ENCODE measurements at regions not wholly inside any gene's neighbourhood (a gene's known extent, or its start where the extent isn't known, plus 50 kb on each side); places are given as distances from the start of the nearest gene placed in this dataset.
"Not testable (repeated sequence)": the region's sequence is repeated elsewhere in the genome, so short reads cannot be mapped to it uniquely, and the experiment has no call there.

DNA sequence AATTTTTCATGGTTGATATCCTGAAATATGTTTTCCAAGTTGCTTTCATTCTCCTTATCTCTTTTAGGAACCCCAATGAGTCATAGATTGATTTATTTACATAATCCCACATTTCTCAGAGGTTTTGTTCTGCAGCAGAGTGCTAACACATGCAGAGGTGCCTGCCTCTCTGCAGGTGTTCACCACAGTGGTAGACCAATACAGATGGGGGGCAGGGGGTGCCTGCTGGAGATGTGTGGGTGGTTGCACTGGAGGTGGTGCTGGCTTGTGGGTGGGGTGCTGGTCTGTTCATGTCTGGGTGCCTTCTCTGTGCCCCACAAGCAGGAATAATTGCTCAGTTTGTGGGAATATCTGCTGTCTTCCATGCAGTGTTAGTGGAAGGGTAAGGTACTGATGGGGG lies 131.1 kb downstream of the JRKL start:
- no peak for DNase-seq

DNA sequence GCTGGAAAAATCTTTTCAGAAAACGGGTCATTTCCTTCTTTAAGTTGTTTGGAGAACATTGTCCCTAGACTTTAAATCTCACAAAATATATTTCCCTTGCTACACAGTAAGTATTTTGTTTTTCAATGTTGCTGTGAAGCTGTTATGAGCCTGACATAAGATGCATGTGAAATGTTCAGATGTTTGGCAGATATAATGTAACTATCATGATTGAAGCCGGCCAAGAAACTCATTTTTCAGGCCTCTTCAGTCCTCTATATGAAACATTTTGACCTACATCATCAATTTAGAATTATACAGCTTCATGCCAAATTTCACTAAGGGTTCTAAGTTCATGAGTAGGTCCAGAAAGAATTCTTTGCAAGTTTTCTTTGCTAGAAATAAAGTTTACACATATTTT lies 133.8 kb downstream of the JRKL start:
- DNase-seq, result no peak

GRCh38 chr11:96524475-96524874 lies 134.7 kb downstream of the JRKL start:
- no peak for DNase-seq

- DNase-seq, result no peak
These were observed 140.7 kb downstream of the JRKL start for GRCh38 chr11:96530473-96530872.

- no peak for DNase-seq
These were observed 148.3 kb downstream of the JRKL start for GRCh38 chr11:96538104-96538503.

GRCh38 chr11:96538622-96539021 lies 148.8 kb downstream of the JRKL start:
- no peak for DNase-seq

- DNase-seq, result no peak
These were observed 151.1 kb downstream of the JRKL start for GRCh38 chr11:96540875-96541274.

- DNase-seq, result no peak
These were observed 153.4 kb downstream of the JRKL start for GRCh38 chr11:96543177-96543576.

DNA sequence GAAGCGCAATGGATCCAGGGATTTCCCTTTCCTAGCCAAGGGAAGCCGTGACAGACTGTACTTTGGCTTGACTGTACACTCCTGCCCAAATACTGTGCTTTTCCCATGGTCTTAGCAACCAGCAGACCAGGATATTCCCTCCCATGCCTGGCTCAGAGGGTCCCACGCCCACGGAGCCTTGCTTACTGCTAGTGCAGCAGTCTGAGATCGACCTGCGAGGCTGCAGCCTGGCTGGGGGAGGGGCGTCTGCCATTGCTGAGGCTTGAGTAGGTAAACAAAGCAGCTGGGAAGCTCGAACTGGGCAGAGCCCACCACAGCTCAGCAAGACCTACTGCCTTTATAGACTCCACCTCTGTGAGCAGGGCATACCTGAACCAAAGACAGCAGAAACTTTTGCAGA lies 155.4 kb downstream of the JRKL start:
- not testable (repeated sequence) for DNase-seq

GRCh38 chr11:96551136-96551535 lies 161.3 kb downstream of the JRKL start:
- DNase-seq, result no peak

- DNase-seq, result no peak
These were observed 164.5 kb downstream of the JRKL start for GRCh38 chr11:96554236-96554820.

GRCh38 chr11:96555826-96556225 lies 166.0 kb downstream of the JRKL start:
- DNase-seq, result not testable (repeated sequence)

- not testable (repeated sequence) for DNase-seq
These were observed 170.9 kb downstream of the JRKL start for GRCh38 chr11:96560727-96561126.

DNA sequence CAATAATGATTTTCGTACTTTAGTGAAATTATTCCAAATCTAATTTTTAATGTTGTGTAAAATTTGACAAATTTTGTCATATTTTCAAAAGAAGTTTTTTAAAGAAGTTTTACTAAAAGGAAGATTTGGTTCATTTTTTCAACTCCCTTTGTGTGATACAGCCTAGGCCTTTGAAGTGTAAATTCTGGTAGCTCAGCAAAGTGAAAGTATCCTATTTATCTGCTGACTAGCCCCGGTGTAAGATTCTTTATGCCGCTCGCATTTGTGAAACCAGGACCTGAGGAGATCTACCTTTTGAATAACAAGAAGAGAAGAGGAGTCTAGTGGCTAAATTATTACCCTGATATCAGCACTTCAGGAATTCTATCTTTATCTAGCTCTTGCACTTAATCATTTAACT lies 177.4 kb downstream of the JRKL start:
- DNase-seq, result no peak

- DNase-seq, result no peak
These were observed 177.9 kb downstream of the JRKL start for GRCh38 chr11:96567667-96568066.

DNA sequence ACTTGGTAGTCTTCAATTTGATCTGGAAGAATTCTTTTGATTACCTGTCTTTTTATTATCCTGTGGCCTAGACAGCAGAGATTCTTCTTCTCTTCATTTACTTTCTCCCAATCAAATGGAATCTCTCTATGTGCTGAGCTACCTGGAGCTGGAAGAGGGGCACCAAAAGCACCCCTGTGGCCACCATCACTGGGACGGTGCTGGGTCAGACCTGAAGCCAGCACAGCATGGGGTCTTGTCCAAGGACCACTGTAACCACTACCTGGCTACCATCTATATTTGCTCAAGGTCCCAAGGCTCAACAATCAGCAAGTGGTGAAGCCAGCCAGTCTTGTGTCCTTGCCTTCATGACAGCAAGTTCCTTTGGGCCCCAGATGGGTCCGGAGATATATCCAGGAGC lies 186.6 kb downstream of the JRKL start:
- no peak for DNase-seq

GRCh38 chr11:96578379-96578778 lies 188.6 kb downstream of the JRKL start:
- DNase-seq, result no peak

DNA sequence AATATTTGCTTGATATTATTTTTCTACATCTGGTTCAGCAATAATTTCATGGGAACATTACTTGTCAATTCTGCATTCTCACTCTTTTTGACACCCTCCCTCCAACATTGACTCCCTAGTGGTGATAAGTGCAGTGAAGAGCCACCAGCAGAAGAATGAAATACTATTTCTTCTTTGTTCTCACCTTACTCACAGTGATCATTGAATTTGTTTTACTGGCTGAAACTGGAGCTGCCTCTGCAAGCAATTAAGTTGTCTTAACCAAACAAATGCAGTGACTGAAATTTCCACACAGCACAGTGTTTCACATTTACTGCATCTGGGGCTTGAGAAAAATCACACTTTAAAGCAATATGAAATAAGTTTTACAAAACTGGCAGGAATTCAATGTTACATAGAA lies 189.8 kb downstream of the JRKL start:
- no peak for DNase-seq

DNA sequence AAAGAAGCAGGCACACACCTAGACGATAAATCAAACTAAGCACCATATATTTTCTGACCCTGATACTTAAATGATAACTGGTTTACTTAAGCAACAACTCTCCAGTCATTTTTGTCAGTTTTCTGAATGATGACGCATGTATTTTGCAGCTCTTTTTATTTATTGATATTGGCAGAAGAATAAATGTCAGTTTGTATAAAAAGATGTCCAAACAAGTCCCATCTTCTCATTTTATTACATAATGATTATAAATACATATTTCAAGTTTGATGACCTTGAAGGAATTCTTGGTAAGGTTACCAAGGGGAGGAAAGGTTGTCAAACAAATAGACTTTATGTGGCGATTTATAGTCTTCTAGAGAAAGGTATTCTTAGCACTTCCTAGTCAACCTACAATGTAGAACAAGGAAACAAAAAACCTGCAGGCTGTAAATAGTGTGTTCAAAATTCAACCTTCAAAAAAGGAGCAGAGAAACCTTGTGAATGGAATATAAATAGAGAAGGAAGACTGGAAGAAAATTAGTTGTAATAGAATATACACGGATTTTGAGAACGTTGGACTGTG lies 190.7 kb downstream of the JRKL start:
- DNase-seq, result no peak

DNA sequence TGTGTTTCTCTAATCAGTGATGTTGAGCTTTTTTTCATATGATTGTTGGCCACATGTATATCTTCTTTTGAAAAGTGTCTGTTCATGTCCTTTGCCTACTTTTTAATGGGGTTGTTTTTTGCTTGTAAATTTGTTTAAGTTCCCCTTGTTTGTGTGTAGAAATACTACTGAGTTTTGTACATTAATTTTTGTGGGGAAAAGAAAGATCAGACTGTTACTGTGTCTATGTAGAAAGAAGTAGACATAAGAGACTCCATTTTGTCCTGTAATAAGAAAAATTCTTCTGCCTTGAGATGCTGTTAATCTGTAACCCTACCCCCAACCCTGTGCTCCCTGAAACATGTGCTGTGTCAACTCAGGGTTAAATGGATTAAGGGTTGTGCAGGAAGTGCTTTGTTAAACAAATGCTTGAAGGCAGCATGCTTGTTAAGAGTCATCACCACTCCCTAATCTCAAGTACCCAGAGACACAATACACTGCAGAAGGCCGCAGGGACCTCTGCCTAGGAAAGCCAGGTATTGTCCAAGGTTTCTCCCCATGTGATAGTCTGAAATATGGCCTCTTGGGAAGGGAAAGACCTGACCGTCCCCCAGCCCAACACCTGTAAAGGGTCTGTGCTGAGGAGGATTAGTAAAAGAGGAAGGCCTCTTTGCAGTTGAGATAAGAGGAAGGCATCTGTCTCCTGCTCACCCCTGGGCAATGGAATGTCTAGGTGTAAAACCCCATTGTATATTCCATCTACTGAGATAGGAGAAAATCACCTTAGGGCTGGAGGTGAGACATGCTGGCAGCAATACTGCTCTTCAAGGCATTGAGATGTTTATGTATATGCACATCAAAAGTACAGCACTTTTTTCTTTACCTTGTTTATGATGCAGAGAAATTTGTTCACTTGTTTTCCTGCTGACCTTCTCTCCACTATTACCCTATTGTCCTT lies 196.4 kb downstream of the JRKL start:
- not testable (repeated sequence) for DNase-seq

DNA sequence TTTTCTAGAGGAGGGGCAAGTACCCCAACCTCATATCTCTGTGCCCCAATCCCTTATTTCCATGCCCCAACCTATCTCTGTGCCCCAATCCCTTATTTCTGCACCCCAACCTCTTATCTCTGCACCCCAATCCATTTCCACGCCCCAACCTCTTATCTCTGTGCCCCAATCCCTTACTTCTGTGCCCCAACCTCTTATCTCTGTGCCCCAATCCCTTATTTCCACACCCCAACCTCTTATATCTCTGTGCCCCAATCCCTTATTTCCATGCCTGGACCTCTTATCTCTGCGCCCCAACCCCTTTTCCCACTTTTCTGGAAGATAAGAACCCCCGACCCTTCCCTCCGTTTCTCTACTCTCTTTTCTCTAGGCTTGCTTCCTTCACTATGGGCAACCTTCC lies 199.0 kb downstream of the JRKL start:
- DNase-seq, result not testable (repeated sequence)

DNA sequence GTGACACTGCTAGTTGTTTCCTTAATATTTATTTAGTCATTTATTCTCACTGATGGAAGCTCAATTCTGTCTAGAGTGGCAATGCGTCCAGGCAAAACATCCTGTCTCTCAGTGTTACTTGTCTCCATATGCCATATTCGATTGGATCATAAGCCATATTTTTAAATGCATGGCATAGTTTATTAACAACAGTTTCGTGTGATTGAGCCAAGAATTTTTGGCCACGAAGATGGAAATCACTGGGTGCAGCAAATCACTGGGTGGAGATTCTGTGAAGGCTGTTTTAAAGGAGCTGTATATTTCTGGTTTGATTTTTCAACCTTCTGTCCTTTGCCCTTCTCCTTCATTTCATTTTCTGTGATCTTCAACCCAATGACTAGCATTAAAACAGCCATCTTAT lies 205.2 kb downstream of the JRKL start:
- no peak for DNase-seq

DNA sequence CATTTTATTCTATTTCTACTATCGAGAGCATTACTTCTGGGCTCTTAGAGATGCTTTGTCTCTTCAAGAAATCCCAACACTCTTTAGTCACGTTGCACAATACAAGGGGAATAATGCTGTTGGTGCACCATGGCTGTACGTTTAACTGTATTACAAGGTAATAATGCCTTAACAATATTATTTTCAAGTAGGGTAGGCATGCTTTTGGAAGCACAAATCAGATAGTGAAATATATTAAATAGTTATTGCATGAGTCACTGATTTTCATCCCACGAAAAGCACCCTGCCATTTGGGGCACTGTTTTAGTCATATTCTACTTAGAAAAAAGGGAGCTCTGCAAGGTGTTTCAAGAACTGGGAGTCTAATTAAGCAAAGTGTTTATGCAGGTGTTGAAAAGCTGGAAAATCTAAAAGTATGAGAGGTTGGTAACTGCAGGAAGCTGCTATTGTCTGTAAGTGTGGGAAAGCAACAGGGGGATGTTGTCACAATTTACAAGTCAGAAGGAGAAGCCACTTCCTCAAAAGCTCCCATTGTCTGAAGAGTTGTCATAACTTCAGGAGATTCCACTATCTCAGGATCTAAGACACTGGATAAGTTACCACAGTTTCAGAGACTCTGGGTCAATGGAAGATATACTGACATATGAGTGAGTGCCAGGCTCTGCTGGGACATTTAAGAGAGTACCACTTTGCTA lies 218.2 kb downstream of the JRKL start:
- DNase-seq, result no peak

GRCh38 chr11:96614101-96614500 lies 224.3 kb downstream of the JRKL start:
- no peak for DNase-seq

Data from midbrain (tissue), 1 donor.